Vagina (tissue), 2 donors: ENCODE measurements at regions not wholly inside any gene's neighbourhood (a gene's known extent, or its start where the extent isn't known, plus 50 kb on each side); places are given as distances from the start of the nearest gene placed in this dataset.
"Not testable (repeated sequence)": the region's sequence is repeated elsewhere in the genome, so short reads cannot be mapped to it uniquely, and the experiment has no call there.

ENCODE experiments used
- DNase-seq, 2 donors: peaks; one replicate each; pipeline ENCODE4 v3.0.0-alpha.2; 2017; ENCODE audit errors: extremely low spot score in 2 of 2
- H3K27ac ChIP-seq: fragments of 200-600 bp; sonication (generic); one replicate; pipeline ENCODE4 v1.5.1; 2019
- H3K27me3 ChIP-seq: fragments of 200-600 bp; sonication (generic); one replicate; pipeline ENCODE4 v1.5.1; 2019
- H3K36me3 ChIP-seq, 2 donors: fragments of 200-600 bp; sonication (generic); one replicate each; pipeline ENCODE4 v1.5.1; 2017 to 2019
- H3K4me1 ChIP-seq: fragments of 200-600 bp; sonication (generic); one replicate; pipeline ENCODE4 v1.5.1; 2019
- H3K4me3 ChIP-seq, 2 donors: fragments of 200-600 bp; sonication (generic); 1 replicate in 1 of 2; 2 replicates in 1 of 2; pipeline ENCODE4 v1.5.1; 2016 to 2019
- H3K9me3 ChIP-seq: fragments of 200-600 bp; sonication (generic); one replicate; pipeline ENCODE4 v1.5.1; 2019
- CTCF ChIP-seq, 3 experiments: fragments of 450-650 bp in 2 of 3; fragments of 200-600 bp in 1 of 3; sonication (generic) in 1 of 3; IDR thresholded peaks; one replicate each; pipeline ENCODE4 v1.5.1; 2017 to 2019; ENCODE audit warnings: antibody characterized with exemption in 3 of 3, mild to moderate bottlenecking in 2 of 3, moderate library complexity in 2 of 3
- POLR2A ChIP-seq, 2 donors: fragments of 450-650 bp; IDR thresholded peaks; one replicate each; pipeline ENCODE4 v1.6.1; 2017; ENCODE audit warnings: antibody characterized with exemption in 2 of 2, mild to moderate bottlenecking in 2 of 2, moderate library complexity in 2 of 2
- POLR2AphosphoS5 ChIP-seq, 2 donors: sonication (generic); formaldehyde crosslinking; IDR thresholded peaks; one replicate each; pipeline ENCODE4 v1.9.0; 2017; ENCODE audit warnings: antibody characterized with exemption in 2 of 2, mild to moderate bottlenecking in 2 of 2, low read depth in 1 of 2; ENCODE audit not compliant: insufficient read depth in 1 of 2
- intact Hi-C: fragments of 100-400 bp; cut with DNase I; formaldehyde crosslinking; loops from one replicate; pipeline ENCODE4 v1.15.1; 2023

GRCh38 chr1:30446095-30446494 lies 277.3 kb downstream of the MATN1 start:
- TF ChIP-seq CTCF (IDR thresholded peaks at IDR 0.05): no peak
- TF ChIP-seq POLR2AphosphoS5 (IDR thresholded peaks at IDR 0.05; ENCODE audit: insufficient read depth in 1 of 2, low read depth in 1 of 2): no peak
- no peak for TF ChIP-seq POLR2A (IDR thresholded peaks at IDR 0.05)
- no peak overlapping the region for H3K4me3 ChIP-seq
- peak; percentile 16 to 67 for DNase-seq
- intact Hi-C loops: no loop called here
- H3K4me1 ChIP-seq: no peaks in the 10 kb centered on the region
- H3K9me3 ChIP-seq: no peaks in the 10 kb centered on the region
- no peaks in the 10 kb centered on the region for H3K36me3 ChIP-seq
- no peak overlapping the region for H3K27ac ChIP-seq
- H3K27me3 ChIP-seq: no peaks in the 10 kb centered on the region

DNA sequence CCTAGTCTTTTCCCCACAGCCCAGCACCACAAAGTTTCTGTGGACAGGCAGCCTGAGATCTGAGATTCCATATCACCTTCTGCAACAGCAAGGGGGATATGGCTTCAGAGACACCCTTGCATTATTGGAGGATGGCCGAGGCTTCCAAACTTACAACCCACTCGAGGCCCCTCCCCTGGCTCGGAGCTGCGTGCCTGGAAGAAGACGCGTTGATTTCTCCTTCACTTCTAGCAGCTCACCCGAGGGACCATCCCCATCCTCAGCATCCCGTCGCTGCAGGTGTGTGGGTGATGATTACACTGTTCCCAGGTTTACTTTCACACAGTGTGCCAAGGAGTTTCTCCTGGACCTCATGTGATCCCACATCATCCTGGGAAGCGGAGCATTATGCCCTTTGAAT lies 277.9 kb downstream of the MATN1 start:
- H3K36me3 ChIP-seq: no peaks in the 10 kb centered on the region
- TF ChIP-seq POLR2AphosphoS5 (IDR thresholded peaks at IDR 0.05; ENCODE audit: insufficient read depth in 1 of 2, low read depth in 1 of 2): no peak
- TF ChIP-seq POLR2A (IDR thresholded peaks at IDR 0.05): no peak
- no peak for TF ChIP-seq CTCF (IDR thresholded peaks at IDR 0.05)
- H3K9me3 ChIP-seq: no peaks in the 10 kb centered on the region
- peak in 1 of 2 donors; percentile 64 for DNase-seq
- no peaks in the 10 kb centered on the region for H3K27me3 ChIP-seq
- no peak overlapping the region for H3K4me3 ChIP-seq
- H3K4me1 ChIP-seq: no peaks in the 10 kb centered on the region
- H3K27ac ChIP-seq: no peak overlapping the region
- intact Hi-C loops: no loop called here

GRCh38 chr1:30444850-30445249 lies 278.5 kb downstream of the MATN1 start:
- Histone ChIP-seq H3K27me3 (no peaks in the 10 kb centered on the region), H3K4me3 (no peak overlapping the region), H3K9me3 (no peaks in the 10 kb centered on the region), H3K4me1 (no peaks in the 10 kb centered on the region), H3K36me3 (no peaks in the 10 kb centered on the region), H3K27ac (no peak overlapping the region)
- intact Hi-C loops: no loop called here
- no peak for TF ChIP-seq POLR2AphosphoS5 (IDR thresholded peaks at IDR 0.05; ENCODE audit: insufficient read depth in 1 of 2, low read depth in 1 of 2)
- no peak for TF ChIP-seq CTCF (IDR thresholded peaks at IDR 0.05)
- TF ChIP-seq POLR2A (IDR thresholded peaks at IDR 0.05): no peak
- DNase-seq: peak in 1 of 2 donors; percentile 56

DNA sequence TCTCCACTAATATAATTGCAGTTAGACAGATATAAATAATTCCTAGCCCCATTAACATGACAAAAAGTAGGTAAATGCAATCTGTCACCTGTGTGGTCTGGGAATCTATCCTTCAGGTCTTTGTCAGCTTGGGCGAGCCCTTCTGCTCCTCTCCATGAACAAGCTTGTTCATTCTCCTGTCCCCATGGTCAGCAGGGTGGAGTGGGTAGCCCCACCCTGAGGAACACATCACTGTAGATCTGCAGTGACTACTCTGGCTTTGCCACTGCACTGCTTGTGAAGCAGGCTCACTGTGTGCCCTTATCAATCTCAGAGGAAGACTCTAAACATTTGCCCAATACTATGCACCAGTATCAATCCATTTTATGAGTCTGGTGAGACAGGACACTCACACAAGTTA lies 279.0 kb downstream of the MATN1 start:
- Histone ChIP-seq H3K36me3 (no peaks in the 10 kb centered on the region), H3K9me3 (no peaks in the 10 kb centered on the region), H3K4me1 (no peaks in the 10 kb centered on the region), H3K27me3 (no peaks in the 10 kb centered on the region), H3K4me3 (no peak overlapping the region), H3K27ac (no peak overlapping the region)
- intact Hi-C loops: no loop called here
- DNase-seq: peak; percentile 34 to 55
- TF ChIP-seq POLR2A (IDR thresholded peaks at IDR 0.05) (no peak), CTCF (IDR thresholded peaks at IDR 0.05) (no peak), POLR2AphosphoS5 (IDR thresholded peaks at IDR 0.05; ENCODE audit: insufficient read depth in 1 of 2, low read depth in 1 of 2) (no peak)

DNA sequence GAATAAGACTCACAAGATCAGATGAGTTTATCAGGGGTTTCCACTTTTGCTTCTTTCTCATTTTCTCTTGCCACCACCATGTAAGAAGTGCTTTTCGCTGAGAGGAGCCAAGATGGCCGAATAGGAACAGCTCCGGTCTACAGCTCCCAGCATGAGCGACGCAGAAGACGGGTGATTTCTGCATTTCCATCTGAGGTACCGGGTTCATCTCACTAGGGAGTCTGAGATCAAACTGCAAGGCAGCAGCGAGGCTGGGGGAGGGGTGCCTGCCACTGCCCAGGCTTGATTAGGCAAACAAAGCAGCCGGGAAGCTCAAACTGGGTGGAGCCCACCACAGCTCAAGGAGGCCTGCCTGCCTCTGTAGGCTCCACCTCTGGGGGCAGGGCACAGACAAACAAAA lies 285.1 kb downstream of the MATN1 start:
- H3K36me3 ChIP-seq, H3K27ac ChIP-seq, H3K4me3 ChIP-seq, intact Hi-C loops, DNase-seq, H3K9me3 ChIP-seq, H3K27me3 ChIP-seq, H3K4me1 ChIP-seq: not testable (repeated sequence)
